Gastroesophageal sphincter (tissue), 4 donors: ENCODE measurements at regions not wholly inside any gene's neighbourhood (a gene's known extent, or its start where the extent isn't known, plus 50 kb on each side); places are given as distances from the start of the nearest gene placed in this dataset.
A peak's percentile ranks its signal among the peaks of the same experiment; 100 is the strongest.

Experiments used
- ATAC-seq: fragments of 150-250 bp; one replicate; pipeline ENCODE4 v1.9.1; 2016; ENCODE audit warnings: mild to moderate bottlenecking, moderate library complexity
- H3K27ac ChIP-seq, 4 donors: fragments of 200-600 bp; sonication (generic) in 3 of 4; 1 replicate in 3 of 4; 2 replicates in 1 of 4; pipeline ENCODE4 v1.5.1; 2016 to 2019
- H3K27me3 ChIP-seq: fragments of 200-600 bp; sonication (generic); one replicate; pipeline ENCODE4 v1.5.1; 2019
- H3K36me3 ChIP-seq, 2 donors: fragments of 200-600 bp; sonication (generic); one replicate each; pipeline ENCODE4 v1.5.1; 2019; ENCODE audit warnings: control low read depth in 1 of 2
- H3K4me1 ChIP-seq, 3 donors: fragments of 200-600 bp; sonication (generic); 1 replicate in 2 of 3; 2 replicates in 1 of 3; pipeline ENCODE4 v1.5.1; 2016 to 2019; ENCODE audit warnings: control low read depth in 2 of 3
- H3K4me3 ChIP-seq, 2 donors: fragments of 200-600 bp; sonication (generic); one replicate each; pipeline ENCODE4 v1.5.1; 2019; ENCODE audit warnings: mild to moderate bottlenecking in 1 of 2, moderate library complexity in 1 of 2
- H3K9me3 ChIP-seq, 3 donors: fragments of 200-600 bp; sonication (generic); one replicate each; pipeline ENCODE4 v1.5.1; 2017 to 2019; ENCODE audit warnings: control low read depth in 2 of 3
- EP300 ChIP-seq: sonication (generic); formaldehyde crosslinking; IDR thresholded peaks from one replicate; pipeline ENCODE4 v1.6.1; 2017; ENCODE audit warnings: antibody characterized with exemption, mild to moderate bottlenecking
- POLR2A ChIP-seq, 2 donors: fragments of 450-650 bp; IDR thresholded peaks; one replicate each; pipeline ENCODE4 v1.6.1; 2017; ENCODE audit warnings: antibody characterized with exemption in 2 of 2, mild to moderate bottlenecking in 2 of 2, moderate library complexity in 1 of 2
- POLR2AphosphoS5 ChIP-seq: sonication (generic); formaldehyde crosslinking; IDR thresholded peaks from one replicate; pipeline ENCODE4 v1.6.1; 2017; ENCODE audit warnings: antibody characterized with exemption
- WGBS, 2 donors: methylation state at CpG; one replicate each; pipeline ENCODE4 v1.1.5; 2018; ENCODE audit warnings: low coverage in 1 of 2; 5-methylcytosine and 5-hydroxymethylcytosine counted together
- TF ChIP-seq, protein P1 (sequence below), 4 experiments: fragments of 200-600 bp in 2 of 4; fragments of 450-650 bp in 2 of 4; sonication (generic) in 1 of 4; IDR thresholded peaks; one replicate each; pipeline ENCODE4 v1.5.1; 2017 to 2019; ENCODE audit warnings: antibody characterized with exemption in 4 of 4, mild to moderate bottlenecking in 2 of 4, moderate library complexity in 2 of 4

DNA sequence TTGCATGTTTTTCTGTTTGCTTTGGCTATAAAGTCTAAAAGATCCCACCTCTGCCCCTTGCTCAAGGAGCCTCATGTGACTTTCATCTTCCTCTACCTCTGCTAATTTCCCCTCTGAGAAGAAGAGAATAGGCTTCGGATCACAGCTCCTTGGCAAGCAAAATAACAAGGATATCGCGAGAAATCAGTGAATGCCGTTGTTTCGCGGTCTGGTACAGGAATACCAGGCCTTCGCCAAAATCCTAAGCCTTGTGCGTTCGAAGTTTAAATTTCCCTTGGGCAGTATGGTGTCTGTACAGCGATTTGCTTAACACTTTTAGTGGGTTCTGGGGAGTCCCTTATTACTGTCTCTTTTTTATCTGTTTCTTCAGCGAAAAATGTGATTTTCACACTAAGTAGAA is 142.3 kb downstream of the IRF8 start:
- Histone ChIP-seq H3K4me1 (peaks cover 0 to 19% (median 6%) of the 10 kb centered on the region in 3 donors), H3K36me3 (no peaks in the 10 kb centered on the region), H3K4me3 (no peak overlapping the region), H3K27me3 (no peaks in the 10 kb centered on the region), H3K9me3 (no peaks in the 10 kb centered on the region), H3K27ac (no peak overlapping the region)
- TF ChIP-seq POLR2AphosphoS5: no peak
- TF ChIP-seq, protein P1, sequence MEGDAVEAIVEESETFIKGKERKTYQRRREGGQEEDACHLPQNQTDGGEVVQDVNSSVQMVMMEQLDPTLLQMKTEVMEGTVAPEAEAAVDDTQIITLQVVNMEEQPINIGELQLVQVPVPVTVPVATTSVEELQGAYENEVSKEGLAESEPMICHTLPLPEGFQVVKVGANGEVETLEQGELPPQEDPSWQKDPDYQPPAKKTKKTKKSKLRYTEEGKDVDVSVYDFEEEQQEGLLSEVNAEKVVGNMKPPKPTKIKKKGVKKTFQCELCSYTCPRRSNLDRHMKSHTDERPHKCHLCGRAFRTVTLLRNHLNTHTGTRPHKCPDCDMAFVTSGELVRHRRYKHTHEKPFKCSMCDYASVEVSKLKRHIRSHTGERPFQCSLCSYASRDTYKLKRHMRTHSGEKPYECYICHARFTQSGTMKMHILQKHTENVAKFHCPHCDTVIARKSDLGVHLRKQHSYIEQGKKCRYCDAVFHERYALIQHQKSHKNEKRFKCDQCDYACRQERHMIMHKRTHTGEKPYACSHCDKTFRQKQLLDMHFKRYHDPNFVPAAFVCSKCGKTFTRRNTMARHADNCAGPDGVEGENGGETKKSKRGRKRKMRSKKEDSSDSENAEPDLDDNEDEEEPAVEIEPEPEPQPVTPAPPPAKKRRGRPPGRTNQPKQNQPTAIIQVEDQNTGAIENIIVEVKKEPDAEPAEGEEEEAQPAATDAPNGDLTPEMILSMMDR (IDR thresholded peaks at IDR 0.05): no peak
- TF ChIP-seq POLR2A (IDR thresholded peaks at IDR 0.05): no peak
- TF ChIP-seq EP300: no peak
- no peak for ATAC-seq
- 85 to 94% methylated on average over 11 of the region's 11 CpGs for WGBS, 2 donors

DNA sequence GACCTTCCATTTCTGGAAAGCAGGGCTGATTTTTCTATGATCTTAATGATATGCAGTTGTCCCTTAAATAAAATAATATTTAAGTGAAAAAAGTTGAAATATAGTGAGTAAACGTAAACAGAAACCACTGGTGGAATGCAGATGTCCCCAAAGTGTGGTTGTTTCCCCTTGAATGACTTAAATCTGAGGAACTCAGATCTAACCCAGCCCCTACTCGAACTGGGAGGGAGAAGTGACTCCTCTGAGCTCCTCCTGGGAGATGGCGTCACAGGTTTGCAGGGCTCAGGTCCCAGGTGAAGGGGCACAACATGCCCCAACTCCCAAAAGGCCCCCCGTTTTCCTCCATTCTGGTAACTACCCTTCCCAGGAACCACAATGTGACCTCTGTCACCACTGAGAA is 142.8 kb downstream of the IRF8 start:
- H3K4me1 ChIP-seq: peaks cover 0 to 19% (median 6%) of the 10 kb centered on the region in 3 donors
- no peaks in the 10 kb centered on the region for H3K27me3 ChIP-seq
- WGBS, 2 donors: 95 to 100% methylated on average over 1 to 4 of the region's 4 CpGs
- no peak overlapping the region for H3K4me3 ChIP-seq
- no peak for TF ChIP-seq POLR2A (IDR thresholded peaks at IDR 0.05)
- TF ChIP-seq, protein P1 (IDR thresholded peaks at IDR 0.05): no peak
- no peak for TF ChIP-seq POLR2AphosphoS5
- TF ChIP-seq EP300: no peak
- no peak for ATAC-seq
- no peaks in the 10 kb centered on the region for H3K36me3 ChIP-seq
- no peaks in the 10 kb centered on the region for H3K9me3 ChIP-seq
- no peak overlapping the region for H3K27ac ChIP-seq

DNA sequence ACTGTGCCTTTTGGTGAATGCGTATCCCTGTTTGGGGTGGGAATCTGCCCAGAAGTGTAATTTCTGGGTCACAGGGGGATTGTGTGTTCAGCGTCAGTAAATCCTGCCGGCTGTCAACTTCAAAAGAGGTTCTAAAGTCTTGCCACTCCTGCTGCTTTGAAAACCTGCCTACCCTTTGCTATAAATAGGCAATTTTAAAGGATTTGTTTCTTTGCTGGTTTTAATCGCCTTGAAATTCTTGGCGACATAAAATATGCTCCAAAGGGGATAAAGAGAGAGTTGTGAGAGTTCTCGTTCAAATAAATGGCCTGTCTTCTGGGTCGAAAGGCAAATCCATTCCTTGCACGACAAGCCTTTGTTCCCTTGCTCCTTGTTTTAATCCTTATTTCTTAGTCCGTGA is 143.4 kb downstream of the IRF8 start:
- no peaks in the 10 kb centered on the region for H3K27me3 ChIP-seq
- H3K27ac ChIP-seq: no peak overlapping the region
- no peaks in the 10 kb centered on the region for H3K9me3 ChIP-seq
- TF ChIP-seq, protein P1 (IDR thresholded peaks at IDR 0.05): no peak
- TF ChIP-seq POLR2AphosphoS5: no peak
- TF ChIP-seq EP300: no peak
- no peak for TF ChIP-seq POLR2A (IDR thresholded peaks at IDR 0.05)
- no peaks in the 10 kb centered on the region for H3K36me3 ChIP-seq
- no peak for ATAC-seq
- H3K4me3 ChIP-seq: no peak overlapping the region
- H3K4me1 ChIP-seq: peaks cover 0 to 19% (median 6%) of the 10 kb centered on the region in 3 donors
- WGBS, 2 donors: 51 to 91% methylated on average over 9 of the region's 9 CpGs

DNA sequence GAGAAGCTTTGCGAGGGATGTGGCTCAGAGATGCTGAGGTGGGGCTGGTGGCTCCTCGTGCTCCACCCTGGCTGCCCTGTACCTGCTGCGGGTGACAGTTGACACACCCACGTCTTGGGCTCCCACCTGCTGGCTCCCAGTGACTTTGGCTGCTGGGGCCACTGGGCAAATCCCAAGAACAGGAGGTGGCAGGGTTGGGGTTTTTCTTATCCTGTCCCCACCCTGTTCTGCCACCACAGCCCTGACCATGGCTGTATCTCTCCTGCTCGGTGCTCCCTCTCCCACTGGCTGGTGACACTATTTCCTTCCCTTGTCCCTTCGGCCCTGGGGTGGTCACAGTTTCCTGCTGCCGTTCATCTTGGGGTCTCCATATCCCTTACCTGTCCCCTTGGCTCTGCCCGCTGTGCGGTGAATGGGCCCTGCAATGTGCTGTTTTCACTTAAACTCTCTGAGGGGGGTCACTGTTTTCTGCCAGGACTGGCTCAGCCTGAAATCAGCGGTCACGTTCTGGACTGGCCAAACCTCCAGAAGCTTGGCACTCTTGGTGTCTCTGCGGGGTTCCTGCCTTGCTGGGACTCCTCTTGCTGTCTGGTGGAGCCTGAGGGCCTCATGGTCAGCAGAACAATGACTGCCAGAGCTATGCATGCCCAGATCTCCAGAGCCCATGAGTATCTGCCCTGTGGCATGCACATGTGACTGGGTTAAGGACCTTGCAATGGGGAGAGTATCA is 144.2 kb downstream of the IRF8 start:
- 77 to 100% methylated on average over 2 to 5 of the region's 12 CpGs for WGBS, 2 donors
- H3K4me1 ChIP-seq: peaks cover 0 to 15% (median 6%) of the 10 kb centered on the region in 3 donors
- no peaks in the 10 kb centered on the region for H3K27me3 ChIP-seq
- TF ChIP-seq, protein P1 (IDR thresholded peaks at IDR 0.05): no peak
- TF ChIP-seq EP300 (no peak), POLR2AphosphoS5 (no peak), POLR2A (IDR thresholded peaks at IDR 0.05) (no peak)
- ATAC-seq: no peak
- no peak overlapping the region for H3K27ac ChIP-seq
- H3K36me3 ChIP-seq: no peaks in the 10 kb centered on the region
- H3K4me3 ChIP-seq: no peak overlapping the region
- H3K9me3 ChIP-seq: no peaks in the 10 kb centered on the region

DNA sequence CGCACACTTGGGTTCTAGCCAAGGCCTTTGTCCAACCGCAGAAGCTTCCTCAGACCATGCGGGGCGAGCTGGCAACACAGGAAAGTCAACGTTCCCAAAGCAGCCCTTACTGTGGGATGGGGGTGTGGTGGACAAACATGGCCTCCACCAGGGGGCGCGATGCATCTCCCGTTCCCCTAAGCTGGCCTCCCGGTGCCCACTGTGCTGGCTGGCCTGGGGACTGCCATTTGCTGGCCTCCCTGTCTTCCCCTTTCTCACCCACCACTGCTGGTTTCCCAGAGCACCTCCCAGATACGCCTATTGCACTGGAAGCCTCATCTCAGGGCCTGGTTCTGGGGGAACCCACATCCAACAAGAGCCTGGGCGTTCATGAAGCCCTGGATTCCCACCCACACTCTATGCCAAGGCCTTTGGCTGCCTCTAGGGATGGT is 145.3 kb downstream of the IRF8 start:
- no peak for TF ChIP-seq POLR2AphosphoS5
- no peak for TF ChIP-seq EP300
- TF ChIP-seq, protein P1 (IDR thresholded peaks at IDR 0.05): peak in 3 of 4 experiments; percentile 45 to 63 (median 45)
- no peak for TF ChIP-seq POLR2A (IDR thresholded peaks at IDR 0.05)
- ATAC-seq: no peak
- 20 to 25% methylated on average over 4 to 5 of the region's 11 CpGs for WGBS, 2 donors

More for the DNA sequence above, 145.3 kb downstream of the IRF8 start:
- Histone ChIP-seq H3K27ac (no peak overlapping the region), H3K9me3 (no peaks in the 10 kb centered on the region), H3K4me1 (peaks cover 0 to 4% (median 0%) of the 10 kb centered on the region in 3 donors), H3K36me3 (no peaks in the 10 kb centered on the region), H3K4me3 (no peak overlapping the region), H3K27me3 (no peaks in the 10 kb centered on the region)
